Vagina (tissue), 2 donors: ENCODE measurements at regions not wholly inside any gene's neighbourhood (a gene's known extent, or its start where the extent isn't known, plus 50 kb on each side); places are given as distances from the start of the nearest gene placed in this dataset.

Experiments used
- CTCF ChIP-seq, 3 experiments: fragments of 450-650 bp in 2 of 3; fragments of 200-600 bp in 1 of 3; sonication (generic) in 1 of 3; IDR thresholded peaks; one replicate each; pipeline ENCODE4 v1.5.1; 2017 to 2019; ENCODE audit warnings: antibody characterized with exemption in 3 of 3, mild to moderate bottlenecking in 2 of 3, moderate library complexity in 2 of 3
- POLR2A ChIP-seq, 2 donors: fragments of 450-650 bp; IDR thresholded peaks; one replicate each; pipeline ENCODE4 v1.6.1; 2017; ENCODE audit warnings: antibody characterized with exemption in 2 of 2, mild to moderate bottlenecking in 2 of 2, moderate library complexity in 2 of 2
- POLR2AphosphoS5 ChIP-seq, 2 donors: sonication (generic); formaldehyde crosslinking; IDR thresholded peaks; one replicate each; pipeline ENCODE4 v1.9.0; 2017; ENCODE audit warnings: antibody characterized with exemption in 2 of 2, mild to moderate bottlenecking in 2 of 2, low read depth in 1 of 2; ENCODE audit not compliant: insufficient read depth in 1 of 2

- TF ChIP-seq POLR2AphosphoS5 (IDR thresholded peaks at IDR 0.05; ENCODE audit: insufficient read depth in 1 of 2, low read depth in 1 of 2) (no peak), CTCF (IDR thresholded peaks at IDR 0.05) (no peak), POLR2A (IDR thresholded peaks at IDR 0.05) (no peak)
These were observed 52.5 kb upstream of the MAP1LC3B2 start for GRCh38 chr12:116506697-116507064.
